Body of pancreas (tissue), 4 donors: ENCODE measurements at regions not wholly inside any gene's neighbourhood (a gene's known extent, or its start where the extent isn't known, plus 50 kb on each side); places are given as distances from the start of the nearest gene placed in this dataset.

Source experiments
- CTCF ChIP-seq, 7 experiments: fragments of 450-650 bp in 4 of 7; fragments of 200-600 bp in 3 of 7; sonication (generic) in 3 of 7; IDR thresholded peaks; one replicate each; pipeline ENCODE4 v1.5.1; 2016 to 2019; ENCODE audit warnings: antibody characterized with exemption in 7 of 7
- POLR2A ChIP-seq, 3 donors: fragments of 450-650 bp; IDR thresholded peaks; one replicate each; pipeline ENCODE4 v1.6.1; 2016; ENCODE audit warnings: antibody characterized with exemption in 3 of 3, mild to moderate bottlenecking in 2 of 3

- TF ChIP-seq CTCF (IDR thresholded peaks at IDR 0.05) (no peak), POLR2A (IDR thresholded peaks at IDR 0.05) (no peak)
Observed at GRCh38 chr16:73713778-73714495, 582.7 kb upstream of the PSMD7 start.
